ENCODE measurements at regions not wholly inside any gene's neighbourhood (a gene's known extent, or its start where the extent isn't known, plus 50 kb on each side); places are given as distances from the start of the nearest gene placed in this dataset.

GRCh38 chr2:883803-884748 lies 66.6 kb upstream of the SNTG2 start:
- Histone ChIP-seq H3K9me3 (no peaks in the 10 kb centered on the region), H3K36me3 (no peaks in the 10 kb centered on the region), H3K4me1 (peaks cover 0 to 8% (median 4%) of the 10 kb centered on the region in 4 donors), H3K27me3 (peaks cover 0 to 56% (median 3%) of the 10 kb centered on the region in 3 donors), H3K4me3 (no peak overlapping the region), H3K27ac (no peak overlapping the region)
- 5 to 35% methylated on average over 21 of the region's 21 CpGs for WGBS, 2 donors
- DNase-seq, result no peak
- intact Hi-C loops (cut with DNase I), result no loop called here
- TF ChIP-seq POLR2AphosphoS5 (IDR thresholded peaks at IDR 0.05) (no peak), POLR2A (IDR thresholded peaks at IDR 0.05) (no peak), EP300 (IDR thresholded peaks at IDR 0.05) (no peak)
- TF ChIP-seq, protein P1, sequence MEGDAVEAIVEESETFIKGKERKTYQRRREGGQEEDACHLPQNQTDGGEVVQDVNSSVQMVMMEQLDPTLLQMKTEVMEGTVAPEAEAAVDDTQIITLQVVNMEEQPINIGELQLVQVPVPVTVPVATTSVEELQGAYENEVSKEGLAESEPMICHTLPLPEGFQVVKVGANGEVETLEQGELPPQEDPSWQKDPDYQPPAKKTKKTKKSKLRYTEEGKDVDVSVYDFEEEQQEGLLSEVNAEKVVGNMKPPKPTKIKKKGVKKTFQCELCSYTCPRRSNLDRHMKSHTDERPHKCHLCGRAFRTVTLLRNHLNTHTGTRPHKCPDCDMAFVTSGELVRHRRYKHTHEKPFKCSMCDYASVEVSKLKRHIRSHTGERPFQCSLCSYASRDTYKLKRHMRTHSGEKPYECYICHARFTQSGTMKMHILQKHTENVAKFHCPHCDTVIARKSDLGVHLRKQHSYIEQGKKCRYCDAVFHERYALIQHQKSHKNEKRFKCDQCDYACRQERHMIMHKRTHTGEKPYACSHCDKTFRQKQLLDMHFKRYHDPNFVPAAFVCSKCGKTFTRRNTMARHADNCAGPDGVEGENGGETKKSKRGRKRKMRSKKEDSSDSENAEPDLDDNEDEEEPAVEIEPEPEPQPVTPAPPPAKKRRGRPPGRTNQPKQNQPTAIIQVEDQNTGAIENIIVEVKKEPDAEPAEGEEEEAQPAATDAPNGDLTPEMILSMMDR (IDR thresholded peaks at IDR 0.05), result no peak

GRCh38 chr2:883260-883802 lies 67.3 kb upstream of the SNTG2 start:
- Histone ChIP-seq H3K27me3 (peaks cover 0 to 56% (median 3%) of the 10 kb centered on the region in 3 donors), H3K4me1 (peaks cover 0 to 8% (median 4%) of the 10 kb centered on the region in 4 donors), H3K27ac (no peak overlapping the region), H3K36me3 (no peaks in the 10 kb centered on the region), H3K9me3 (no peaks in the 10 kb centered on the region), H3K4me3 (no peak overlapping the region)
- DNase-seq, result no peak
- 13 to 54% methylated on average over 14 of the region's 14 CpGs for WGBS, 2 donors
- TF ChIP-seq POLR2A (IDR thresholded peaks at IDR 0.05), result no peak
- TF ChIP-seq, protein P1 (IDR thresholded peaks at IDR 0.05), result no peak
- TF ChIP-seq EP300 (IDR thresholded peaks at IDR 0.05), result no peak
- TF ChIP-seq POLR2AphosphoS5 (IDR thresholded peaks at IDR 0.05), result no peak
- intact Hi-C loops (cut with DNase I), result no loop called here

GRCh38 chr2:881204-881918 lies 69.3 kb upstream of the SNTG2 start:
- no peaks in the 10 kb centered on the region for H3K9me3 ChIP-seq
- 80 to 84% methylated on average over 11 of the region's 11 CpGs for WGBS, 2 donors
- TF ChIP-seq EP300 (IDR thresholded peaks at IDR 0.05) (no peak), POLR2A (IDR thresholded peaks at IDR 0.05) (no peak), POLR2AphosphoS5 (IDR thresholded peaks at IDR 0.05) (no peak)
- TF ChIP-seq, protein P1 (IDR thresholded peaks at IDR 0.05), result no peak
- peaks cover 0 to 55% (median 3%) of the 10 kb centered on the region in 3 donors for H3K27me3 ChIP-seq
- intact Hi-C loops (cut with DNase I), result no loop called here
- H3K4me1 ChIP-seq, result peaks cover 0 to 8% (median 4%) of the 10 kb centered on the region in 4 donors
- no peak overlapping the region for H3K4me3 ChIP-seq
- H3K36me3 ChIP-seq, result no peaks in the 10 kb centered on the region
- DNase-seq, result no peak
- no peak overlapping the region for H3K27ac ChIP-seq

DNA sequence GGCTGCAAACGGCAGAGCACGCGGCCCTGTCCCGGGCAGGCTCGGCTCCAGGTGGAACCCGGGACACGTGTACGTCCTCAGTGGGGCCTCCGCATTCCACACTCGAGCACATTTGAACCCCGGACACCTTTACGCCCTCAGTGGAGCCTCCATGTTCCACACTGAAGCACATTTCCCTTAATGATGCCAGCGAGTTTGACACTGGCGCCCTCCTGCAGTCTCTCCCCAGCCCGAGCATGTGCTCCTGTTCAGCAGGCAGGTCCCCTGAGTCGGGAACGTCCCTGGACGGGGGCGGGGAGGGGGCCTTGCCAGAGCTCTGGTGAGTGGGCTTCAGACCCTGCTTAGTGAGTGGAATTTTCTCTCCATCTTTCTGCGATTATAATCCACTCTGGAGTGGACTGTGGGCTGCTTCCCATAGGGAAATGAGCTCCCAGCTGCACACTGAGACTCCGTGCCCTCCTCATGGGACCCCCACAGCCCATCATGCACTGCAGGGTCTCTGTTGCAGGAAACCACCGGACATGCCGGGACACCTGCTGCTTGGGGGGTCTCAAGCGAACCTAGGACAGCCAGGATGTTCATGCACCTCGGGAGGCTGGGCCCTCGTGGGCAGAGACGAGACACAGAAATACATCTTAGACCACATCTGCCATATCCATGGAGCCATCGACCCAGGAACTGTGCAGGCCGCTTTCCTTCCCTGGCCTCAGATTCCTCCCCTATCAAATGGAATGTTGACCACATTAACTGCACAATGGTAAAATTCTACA lies 70.3 kb upstream of the SNTG2 start:
- Histone ChIP-seq H3K4me3 (no peak overlapping the region), H3K27me3 (peaks cover 0 to 47% (median 3%) of the 10 kb centered on the region in 3 donors), H3K4me1 (peaks cover 0 to 8% (median 4%) of the 10 kb centered on the region in 4 donors), H3K36me3 (no peaks in the 10 kb centered on the region), H3K9me3 (no peaks in the 10 kb centered on the region), H3K27ac (no peak overlapping the region)
- intact Hi-C loops (cut with DNase I), result no loop called here
- DNase-seq, result no peak
- WGBS, 2 donors, result 89 to 90% methylated on average over 29 of the region's 29 CpGs
- TF ChIP-seq POLR2AphosphoS5 (IDR thresholded peaks at IDR 0.05) (no peak), EP300 (IDR thresholded peaks at IDR 0.05) (no peak), POLR2A (IDR thresholded peaks at IDR 0.05) (no peak)
- TF ChIP-seq, protein P1 (IDR thresholded peaks at IDR 0.05), result no peak
